ENCODE measurements at regions not wholly inside any gene's neighbourhood (a gene's known extent, or its start where the extent isn't known, plus 50 kb on each side); places are given as distances from the start of the nearest gene placed in this dataset.

DNA sequence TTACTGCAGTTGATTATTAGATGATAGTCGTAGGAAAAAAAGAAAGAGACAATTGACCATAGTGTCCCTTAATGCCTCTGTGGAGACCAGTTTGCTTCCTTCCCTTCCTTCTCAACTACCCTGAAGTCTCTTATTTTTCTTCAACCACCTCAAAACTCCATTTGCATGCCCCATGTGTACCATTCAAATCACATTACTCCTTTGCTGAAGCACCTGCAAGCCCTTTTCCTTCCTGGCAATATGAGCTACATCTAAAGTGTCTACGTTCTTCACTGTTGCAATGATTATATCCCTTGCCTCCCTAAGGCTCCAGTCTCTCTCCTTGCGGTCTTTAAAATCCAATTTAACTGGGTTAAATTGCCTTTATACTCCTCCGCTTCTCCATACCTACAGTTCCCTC, 867.4 kb upstream of the API5 start:
- TF ChIP-seq POLR2A (IDR thresholded peaks at IDR 0.05) (no peak), EP300 (IDR thresholded peaks at IDR 0.05) (no peak)
- TF ChIP-seq, protein P1, sequence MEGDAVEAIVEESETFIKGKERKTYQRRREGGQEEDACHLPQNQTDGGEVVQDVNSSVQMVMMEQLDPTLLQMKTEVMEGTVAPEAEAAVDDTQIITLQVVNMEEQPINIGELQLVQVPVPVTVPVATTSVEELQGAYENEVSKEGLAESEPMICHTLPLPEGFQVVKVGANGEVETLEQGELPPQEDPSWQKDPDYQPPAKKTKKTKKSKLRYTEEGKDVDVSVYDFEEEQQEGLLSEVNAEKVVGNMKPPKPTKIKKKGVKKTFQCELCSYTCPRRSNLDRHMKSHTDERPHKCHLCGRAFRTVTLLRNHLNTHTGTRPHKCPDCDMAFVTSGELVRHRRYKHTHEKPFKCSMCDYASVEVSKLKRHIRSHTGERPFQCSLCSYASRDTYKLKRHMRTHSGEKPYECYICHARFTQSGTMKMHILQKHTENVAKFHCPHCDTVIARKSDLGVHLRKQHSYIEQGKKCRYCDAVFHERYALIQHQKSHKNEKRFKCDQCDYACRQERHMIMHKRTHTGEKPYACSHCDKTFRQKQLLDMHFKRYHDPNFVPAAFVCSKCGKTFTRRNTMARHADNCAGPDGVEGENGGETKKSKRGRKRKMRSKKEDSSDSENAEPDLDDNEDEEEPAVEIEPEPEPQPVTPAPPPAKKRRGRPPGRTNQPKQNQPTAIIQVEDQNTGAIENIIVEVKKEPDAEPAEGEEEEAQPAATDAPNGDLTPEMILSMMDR (IDR thresholded peaks at IDR 0.05) = no peak

Data from gastroesophageal sphincter (tissue), 3 donors.